HG02588 (cell line): ENCODE measurements at regions not wholly inside any gene's neighbourhood (a gene's known extent, or its start where the extent isn't known, plus 50 kb on each side); places are given as distances from the start of the nearest gene placed in this dataset.
"Not testable (repeated sequence)": the region's sequence is repeated elsewhere in the genome, so short reads cannot be mapped to it uniquely, and the experiment has no call there.

Experiments used
- ATAC-seq: cut with Tn5 transposase; IDR thresholded peaks from one replicate; pipeline ENCODE4 v1.9.1; 2021; ENCODE audit warnings: mild to moderate bottlenecking, moderate library complexity; ENCODE audit not compliant: unreplicated experiment

- no peak for ATAC-seq
Measured at GRCh38 chr12:126907900-126908764, 1358.8 kb upstream of the TMEM132C start.

DNA sequence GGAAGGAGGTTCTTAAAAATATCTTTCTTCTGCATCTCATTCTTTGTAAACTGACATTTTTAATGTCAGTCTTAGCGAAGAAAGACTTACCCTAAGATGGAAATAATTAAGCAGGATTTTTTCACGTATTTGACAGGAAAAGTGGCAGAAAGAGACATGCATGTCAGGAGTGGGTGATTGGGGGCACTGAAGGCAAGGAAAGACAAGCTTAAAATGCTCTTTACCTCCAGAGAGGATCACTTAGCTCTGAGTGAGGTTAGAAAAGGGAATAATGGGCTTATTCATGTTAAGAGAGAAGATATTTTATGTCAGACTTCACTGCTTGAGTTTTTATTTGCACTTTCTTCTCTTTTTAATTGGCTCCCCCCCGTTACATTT lies 1358.2 kb upstream of the TMEM132C start:
- ATAC-seq, result no peak

DNA sequence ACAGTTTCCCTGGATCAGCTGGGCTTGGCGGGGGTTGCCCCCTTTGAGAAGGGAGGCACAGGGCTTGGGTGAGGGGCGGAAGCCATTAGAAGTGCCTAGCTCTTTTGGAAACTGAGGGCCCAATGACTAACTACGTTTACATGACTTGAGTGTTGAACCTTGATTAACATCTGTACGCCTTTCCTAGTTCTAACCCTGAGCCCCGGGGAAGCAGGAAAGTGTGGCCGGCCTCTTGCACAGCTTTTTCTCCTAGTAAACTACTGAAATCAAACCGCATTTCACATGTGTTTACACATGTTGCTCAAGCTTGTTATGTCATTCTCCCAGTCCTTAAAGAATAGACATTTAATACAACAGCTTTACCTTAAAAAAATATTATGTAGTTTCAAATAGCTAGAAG lies 1356.4 kb upstream of the TMEM132C start:
- no peak for ATAC-seq

DNA sequence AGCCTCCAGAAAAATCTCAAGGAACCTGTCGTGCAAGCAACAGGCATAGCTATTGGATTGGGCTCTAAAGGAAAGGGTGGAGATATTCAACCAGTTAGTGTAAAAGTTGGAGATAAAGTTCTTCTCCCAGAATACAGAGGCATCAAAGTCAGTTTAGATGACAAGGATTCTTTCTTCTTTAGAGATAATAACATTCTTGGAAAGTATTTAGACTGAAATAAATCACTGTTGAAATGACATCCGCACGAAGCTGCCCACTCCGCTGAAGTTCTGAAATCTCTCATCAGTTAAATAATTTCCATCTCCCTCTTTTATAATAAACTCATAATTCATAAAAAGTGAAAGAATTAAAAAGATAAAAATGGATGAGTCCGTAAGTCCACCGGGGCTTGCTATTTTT lies 1354.9 kb upstream of the TMEM132C start:
- no peak for ATAC-seq

DNA sequence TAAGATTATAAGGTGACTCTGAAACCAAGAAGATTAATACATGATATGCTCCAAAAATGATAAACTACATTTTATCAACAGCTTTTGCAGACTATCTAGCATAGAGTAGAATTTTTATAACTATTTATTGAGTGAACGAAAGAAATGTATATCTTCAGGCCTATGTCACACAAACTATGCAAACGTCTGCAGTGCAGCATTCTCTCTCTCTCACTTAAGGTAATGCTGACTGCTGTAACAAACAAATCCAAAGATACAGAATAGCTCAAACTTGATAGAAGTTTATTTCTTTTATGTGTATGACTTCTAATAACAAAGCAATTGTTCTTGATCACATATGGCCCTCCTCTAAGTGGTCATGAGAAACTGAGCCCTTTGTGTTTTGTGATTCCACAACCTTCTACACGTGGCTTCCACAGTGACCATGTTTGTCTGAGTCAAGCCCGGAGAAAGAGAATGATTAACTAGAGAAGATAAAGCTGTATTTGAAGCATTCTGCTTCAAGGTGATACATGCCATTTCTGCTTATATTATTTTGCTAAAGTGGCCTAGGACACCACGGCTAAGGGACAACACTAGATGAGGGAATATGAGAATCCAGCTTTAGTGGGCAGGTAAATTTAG lies 1352.7 kb upstream of the TMEM132C start:
- ATAC-seq, result no peak

GRCh38 chr12:126915309-126915708 lies 1351.7 kb upstream of the TMEM132C start:
- no peak for ATAC-seq

- no peak for ATAC-seq
Measured at GRCh38 chr12:126926023-126926594, 1340.9 kb upstream of the TMEM132C start.

GRCh38 chr12:126930234-126930633 lies 1336.7 kb upstream of the TMEM132C start:
- no peak for ATAC-seq

DNA sequence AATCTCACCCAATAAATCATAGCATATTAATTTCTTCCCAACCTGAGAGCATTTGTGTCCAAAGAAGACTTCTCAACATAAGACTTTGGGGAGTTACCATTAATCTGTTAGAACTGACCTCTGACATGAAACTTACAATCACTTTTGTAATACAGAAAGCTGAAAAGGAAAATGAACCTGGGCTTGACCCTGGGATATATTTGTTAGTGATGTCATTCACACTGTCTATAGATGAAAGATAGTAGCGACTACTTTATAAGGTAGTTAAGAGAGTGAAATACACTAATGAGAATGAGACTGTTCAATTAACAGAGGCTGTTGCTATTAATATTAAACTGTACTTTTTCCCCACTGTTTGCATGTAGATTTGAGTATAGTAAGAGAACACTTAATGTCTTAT lies 1334.8 kb upstream of the TMEM132C start:
- no peak for ATAC-seq

DNA sequence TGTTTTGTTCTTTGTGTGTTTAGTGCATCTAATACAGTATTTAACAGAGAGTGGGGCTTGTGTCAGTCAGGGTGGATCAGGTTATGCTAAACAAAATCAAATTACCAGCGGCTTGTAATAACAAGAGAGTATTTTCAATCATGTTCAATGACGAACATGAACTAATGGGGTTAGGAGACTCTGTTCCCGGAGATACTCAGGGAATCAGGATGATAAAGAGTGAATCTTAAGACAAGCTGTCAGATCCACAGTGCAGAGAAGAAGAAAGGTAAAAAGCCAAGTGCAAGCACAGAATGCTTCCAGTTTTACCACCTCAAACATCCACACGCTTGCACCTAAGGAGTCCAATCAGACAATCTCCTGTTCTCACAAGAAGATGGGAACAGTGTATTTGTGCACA lies 1331.5 kb upstream of the TMEM132C start:
- ATAC-seq, result no peak

- ATAC-seq, result no peak
Measured at GRCh38 chr12:126936181-126936851, 1330.7 kb upstream of the TMEM132C start.

- ATAC-seq, result no peak
Measured at GRCh38 chr12:126937431-126937830, 1329.5 kb upstream of the TMEM132C start.

DNA sequence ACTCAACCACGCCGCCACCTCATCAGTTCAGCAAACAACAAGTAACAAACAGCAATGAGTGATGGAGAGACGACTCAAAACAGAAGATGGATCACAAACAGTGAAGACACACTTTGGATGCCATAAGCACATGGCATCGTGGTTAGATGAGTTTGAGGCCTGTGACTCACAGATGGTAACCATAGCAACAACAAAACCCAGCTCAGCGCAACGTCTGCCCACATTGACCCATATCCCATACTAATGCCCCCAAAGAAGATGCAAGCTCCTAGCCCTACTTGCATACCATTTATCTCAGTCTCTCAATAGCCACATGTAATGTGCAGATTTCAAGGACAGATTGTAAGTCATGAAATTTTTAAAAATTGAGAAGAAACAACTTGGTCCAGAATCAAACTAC lies 1322.3 kb upstream of the TMEM132C start:
- ATAC-seq, result no peak

- ATAC-seq, result not testable (repeated sequence)
Measured at GRCh38 chr12:126946958-126947357, 1320.0 kb upstream of the TMEM132C start.

GRCh38 chr12:126949558-126949957 lies 1317.4 kb upstream of the TMEM132C start:
- no peak for ATAC-seq

GRCh38 chr12:126950266-126950665 lies 1316.7 kb upstream of the TMEM132C start:
- no peak for ATAC-seq

DNA sequence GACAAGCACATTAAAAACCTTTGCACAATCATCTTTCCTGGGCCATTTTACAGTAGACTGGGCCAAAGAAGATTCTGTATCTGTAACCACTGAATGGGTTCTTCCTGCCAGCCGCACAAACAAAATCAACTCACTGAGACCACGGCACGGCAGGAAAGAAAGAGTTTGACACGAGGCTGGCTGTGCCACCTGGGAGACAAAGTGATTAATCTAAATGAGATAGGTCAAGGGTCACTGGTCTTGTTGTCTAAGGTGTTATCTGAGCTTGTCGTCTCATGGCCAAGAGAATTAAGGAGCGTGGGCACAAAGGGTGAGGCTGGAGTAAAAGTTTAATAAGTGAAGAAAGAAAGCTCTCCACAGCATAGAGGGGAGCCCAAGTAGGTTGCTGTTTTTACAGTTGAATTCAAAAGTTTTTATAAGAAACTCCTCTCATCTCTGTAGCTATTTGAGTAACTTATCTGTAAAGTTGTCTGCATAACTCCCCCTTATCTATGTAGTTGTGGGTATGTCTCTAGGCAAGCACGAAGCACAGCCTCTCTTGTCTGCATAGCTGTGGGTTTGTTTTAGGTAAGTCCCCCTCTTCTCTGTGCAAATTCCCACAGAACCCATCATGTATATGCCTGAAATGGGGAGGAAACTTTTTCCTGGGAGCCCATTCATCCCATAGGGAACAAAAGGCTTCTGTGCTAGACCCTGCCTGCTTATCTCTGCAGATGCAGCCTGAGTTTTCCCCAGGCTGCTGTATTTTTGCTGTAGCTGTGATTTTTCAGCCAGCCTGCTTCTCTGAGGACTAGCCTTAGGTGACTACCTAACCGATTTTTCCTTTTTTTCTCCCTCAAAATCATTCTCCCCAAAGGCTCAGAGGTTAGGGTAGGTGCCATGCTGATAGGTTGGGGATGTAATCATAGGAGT lies 1314.6 kb upstream of the TMEM132C start:
- no peak for ATAC-seq

- no peak for ATAC-seq
Measured at GRCh38 chr12:126953365-126953889, 1313.5 kb upstream of the TMEM132C start.

DNA sequence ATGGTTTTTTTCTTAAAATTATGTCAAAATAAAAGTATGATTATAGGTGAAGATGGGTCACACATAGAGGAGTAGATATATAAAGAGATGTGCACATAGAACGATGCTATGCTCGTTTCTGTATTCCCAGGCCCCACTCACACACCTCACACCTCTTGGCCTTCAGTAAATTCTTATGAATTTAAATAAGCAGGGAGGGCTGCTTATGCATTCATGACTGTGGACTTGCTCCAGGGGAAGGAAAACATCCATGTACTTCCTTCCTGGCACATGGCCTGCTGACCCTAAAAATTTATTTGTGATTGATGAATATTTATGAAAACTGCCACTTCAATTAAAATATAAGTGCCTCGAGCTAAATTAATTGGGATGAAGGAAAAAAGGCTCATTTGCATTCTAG lies 1306.7 kb upstream of the TMEM132C start:
- no peak for ATAC-seq

- ATAC-seq, result no peak
Measured at GRCh38 chr12:126960709-126961108, 1306.3 kb upstream of the TMEM132C start.
